IMR-90 (cell line): ENCODE measurements at regions not wholly inside any gene's neighbourhood (a gene's known extent, or its start where the extent isn't known, plus 50 kb on each side); places are given as distances from the start of the nearest gene placed in this dataset.

Experiments used
- BHLHE40 ChIP-seq: fragments of 150-350 bp; IDR thresholded peaks from 2 replicates; pipeline ENCODE4 v1.6.1; 2016; ENCODE audit warnings: mild to moderate bottlenecking, low read depth, low read length
- CEBPB ChIP-seq: IDR thresholded peaks from 2 replicates; pipeline ENCODE4 v1.6.1; 2012; ENCODE audit warnings: low read depth, low read length, improper control_type of control experiment
- CHD1 ChIP-seq: IDR thresholded peaks from 2 replicates; pipeline ENCODE4 v1.6.1; 2012; ENCODE audit warnings: low read depth, low read length, improper control_type of control experiment
- POLR2A ChIP-seq: IDR thresholded peaks from 2 replicates; pipeline ENCODE4 v1.6.1; 2012; ENCODE audit warnings: mild to moderate bottlenecking, low read depth, low read length
- RAD21 ChIP-seq: IDR thresholded peaks from 2 replicates; pipeline ENCODE4 v1.6.1; 2012; ENCODE audit warnings: low read length, improper control_type of control experiment
- SMC3 ChIP-seq: fragments of 150-350 bp; IDR thresholded peaks from 2 replicates; pipeline ENCODE4 v1.6.1; 2016; ENCODE audit warnings: low read depth, mild to moderate bottlenecking, antibody characterized with exemption, low read length, moderate library complexity
- TF ChIP-seq, protein P1 (sequence below): conservative IDR thresholded peaks from 2 replicates; pipeline ENCODE4 v1.5.1; 2012; ENCODE audit warnings: mild to moderate bottlenecking, low read depth, low read length, improper control_type of control experiment
- TF ChIP-seq, protein P2 (sequence below): fragments of 150-350 bp; IDR thresholded peaks from 2 replicates; pipeline ENCODE4 v1.6.1; 2017; ENCODE audit warnings: mild to moderate bottlenecking, antibody characterized with exemption, low read length, low read depth

DNA sequence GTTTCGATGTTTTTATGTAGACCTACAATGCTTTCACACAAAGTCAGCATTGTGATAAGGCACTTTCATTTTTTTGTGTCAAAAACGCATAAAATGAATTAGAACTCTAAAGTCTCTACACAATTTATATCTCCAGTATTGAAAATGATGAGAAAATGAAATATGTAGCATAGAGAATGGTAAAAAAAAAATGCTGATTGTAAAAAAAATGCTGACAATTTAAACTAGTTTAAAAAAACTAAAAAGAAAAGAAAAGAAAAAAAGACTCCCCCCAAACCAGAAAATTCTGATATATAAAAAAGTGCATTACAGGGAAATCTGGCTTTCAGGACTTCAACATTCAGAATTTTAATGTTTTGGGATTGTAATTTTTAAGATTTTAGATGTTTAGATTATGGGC, 148.1 kb downstream of the FZD1 start:
- TF ChIP-seq POLR2A (no peak), SMC3 (no peak), RAD21 (no peak), CEBPB (no peak), CHD1 (no peak), BHLHE40 (no peak)
- TF ChIP-seq, protein P1, sequence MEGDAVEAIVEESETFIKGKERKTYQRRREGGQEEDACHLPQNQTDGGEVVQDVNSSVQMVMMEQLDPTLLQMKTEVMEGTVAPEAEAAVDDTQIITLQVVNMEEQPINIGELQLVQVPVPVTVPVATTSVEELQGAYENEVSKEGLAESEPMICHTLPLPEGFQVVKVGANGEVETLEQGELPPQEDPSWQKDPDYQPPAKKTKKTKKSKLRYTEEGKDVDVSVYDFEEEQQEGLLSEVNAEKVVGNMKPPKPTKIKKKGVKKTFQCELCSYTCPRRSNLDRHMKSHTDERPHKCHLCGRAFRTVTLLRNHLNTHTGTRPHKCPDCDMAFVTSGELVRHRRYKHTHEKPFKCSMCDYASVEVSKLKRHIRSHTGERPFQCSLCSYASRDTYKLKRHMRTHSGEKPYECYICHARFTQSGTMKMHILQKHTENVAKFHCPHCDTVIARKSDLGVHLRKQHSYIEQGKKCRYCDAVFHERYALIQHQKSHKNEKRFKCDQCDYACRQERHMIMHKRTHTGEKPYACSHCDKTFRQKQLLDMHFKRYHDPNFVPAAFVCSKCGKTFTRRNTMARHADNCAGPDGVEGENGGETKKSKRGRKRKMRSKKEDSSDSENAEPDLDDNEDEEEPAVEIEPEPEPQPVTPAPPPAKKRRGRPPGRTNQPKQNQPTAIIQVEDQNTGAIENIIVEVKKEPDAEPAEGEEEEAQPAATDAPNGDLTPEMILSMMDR: no peak
- TF ChIP-seq, protein P2, sequence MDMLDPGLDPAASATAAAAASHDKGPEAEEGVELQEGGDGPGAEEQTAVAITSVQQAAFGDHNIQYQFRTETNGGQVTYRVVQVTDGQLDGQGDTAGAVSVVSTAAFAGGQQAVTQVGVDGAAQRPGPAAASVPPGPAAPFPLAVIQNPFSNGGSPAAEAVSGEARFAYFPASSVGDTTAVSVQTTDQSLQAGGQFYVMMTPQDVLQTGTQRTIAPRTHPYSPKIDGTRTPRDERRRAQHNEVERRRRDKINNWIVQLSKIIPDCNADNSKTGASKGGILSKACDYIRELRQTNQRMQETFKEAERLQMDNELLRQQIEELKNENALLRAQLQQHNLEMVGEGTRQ: no peak
